ENCODE measurements at regions not wholly inside any gene's neighbourhood (a gene's known extent, or its start where the extent isn't known, plus 50 kb on each side); places are given as distances from the start of the nearest gene placed in this dataset.

- intact Hi-C loops (cut with micrococcal nuclease) = no loop called here
- DNase-seq (no peak), ATAC-seq (ENCODE audit: low read depth) (no peak)
- CTCF ChIA-PET = no interaction called here
- H3K4me1 Mint-ChIP-seq = no peaks in the 10 kb centered on the region
- no peak overlapping the region for H3K9ac ChIP-seq (ENCODE audit: low read length)
- H3K4me3 ChIP-seq (ENCODE audit: control extremely low read depth in 1 of 5, extremely low read depth in 1 of 5, insufficient read depth in 1 of 5, low read depth in 2 of 5, low read length in 4 of 5) = no peak overlapping the region
- no peak for TF ChIP-seq CTCF (IDR thresholded peaks at IDR 0.05)
- no peak for TF ChIP-seq EZH2 (IDR thresholded peaks at IDR 0.05; ENCODE audit: borderline replicate concordance, insufficient read depth, low read depth, low read length, poor library complexity, severe bottlenecking)
- H2AFZ ChIP-seq (ENCODE audit: insufficient read depth, low read depth, low read length, poor library complexity, severe bottlenecking) = no peak overlapping the region
- peaks cover 0 to 4% (median 3%) of the 10 kb centered on the region in 3 donors for H3K9me3 ChIP-seq (ENCODE audit: control extremely low read depth in 1 of 3, control insufficient read depth in 2 of 3, insufficient read depth in 1 of 3, low read length in 2 of 3)
- H4K20me1 ChIP-seq (ENCODE audit: control insufficient read depth, insufficient read depth, low read length, poor library complexity, severe bottlenecking) = no peaks in the 10 kb centered on the region
- H3K27ac ChIP-seq (ENCODE audit: low read length in 2 of 2) = no peak overlapping the region
- H3K27me3 Mint-ChIP-seq = no peaks in the 10 kb centered on the region
- H3K4me1 ChIP-seq (ENCODE audit: control insufficient read depth in 2 of 2, insufficient read depth in 2 of 2, low read length in 2 of 2) = no peaks in the 10 kb centered on the region
- H3K27ac Mint-ChIP-seq = no peak overlapping the region
- H3K36me3 ChIP-seq (replicated peaks in 1 of 2; ENCODE audit: control extremely low read depth in 1 of 2, control insufficient read depth in 1 of 2, extremely low read depth in 1 of 2, insufficient read depth in 2 of 2, low read length in 1 of 2) = no peaks in the 10 kb centered on the region
- 78% methylated on average over 1 of the region's 1 CpG for WGBS (ENCODE audit: insufficient coverage)
- H3K27me3 ChIP-seq (replicated peaks in 1 of 4; ENCODE audit: control extremely low read depth in 1 of 4, control insufficient read depth in 3 of 4, insufficient read depth in 4 of 4, low read length in 3 of 4) = no peaks in the 10 kb centered on the region
- H3K79me2 ChIP-seq (ENCODE audit: control insufficient read depth, insufficient read depth, low read length) = no peaks in the 10 kb centered on the region
- POLR2A ChIA-PET = no interaction called here
- H3K9me3 Mint-ChIP-seq (ENCODE audit: insufficient read depth) = peaks cover 4% of the 10 kb centered on the region
- no peak overlapping the region for H3K4me2 ChIP-seq (replicated peaks; ENCODE audit: low read depth, low read length, poor library complexity, severe bottlenecking)
- no peak overlapping the region for H3K4me3 Mint-ChIP-seq
These were observed 153.5 kb upstream of the MAF start for GRCh38 chr16:79754081-79754480.

- no peak for TF ChIP-seq CTCF (IDR thresholded peaks at IDR 0.05)
- no peak for TF ChIP-seq EZH2 (IDR thresholded peaks at IDR 0.05; ENCODE audit: borderline replicate concordance, insufficient read depth, low read depth, low read length, poor library complexity, severe bottlenecking)
- Histone ChIP-seq H3K27ac (ENCODE audit: low read length in 2 of 2) (no peak overlapping the region), H3K36me3 (replicated peaks in 1 of 2; ENCODE audit: control extremely low read depth in 1 of 2, control insufficient read depth in 1 of 2, extremely low read depth in 1 of 2, insufficient read depth in 2 of 2, low read length in 1 of 2) (no peaks in the 10 kb centered on the region), H4K20me1 (ENCODE audit: control insufficient read depth, insufficient read depth, low read length, poor library complexity, severe bottlenecking) (no peaks in the 10 kb centered on the region), H3K27me3 (replicated peaks in 1 of 4; ENCODE audit: control extremely low read depth in 1 of 4, control insufficient read depth in 3 of 4, insufficient read depth in 4 of 4, low read length in 3 of 4) (no peaks in the 10 kb centered on the region), H3K4me2 (replicated peaks; ENCODE audit: low read depth, low read length, poor library complexity, severe bottlenecking) (no peak overlapping the region), H3K79me2 (ENCODE audit: control insufficient read depth, insufficient read depth, low read length) (no peaks in the 10 kb centered on the region), H3K9ac (ENCODE audit: low read length) (no peak overlapping the region), H3K9me3 (ENCODE audit: control extremely low read depth in 1 of 3, control insufficient read depth in 2 of 3, insufficient read depth in 1 of 3, low read length in 2 of 3) (peaks cover 0 to 4% (median 3%) of the 10 kb centered on the region in 3 donors), H2AFZ (ENCODE audit: insufficient read depth, low read depth, low read length, poor library complexity, severe bottlenecking) (no peak overlapping the region), H3K4me3 (ENCODE audit: control extremely low read depth in 1 of 5, extremely low read depth in 1 of 5, insufficient read depth in 1 of 5, low read depth in 2 of 5, low read length in 4 of 5) (no peak overlapping the region), H3K4me1 (ENCODE audit: control insufficient read depth in 2 of 2, insufficient read depth in 2 of 2, low read length in 2 of 2) (no peaks in the 10 kb centered on the region)
- Mint-ChIP-seq H3K4me3 (no peak overlapping the region), H3K27me3 (no peaks in the 10 kb centered on the region), H3K9me3 (ENCODE audit: insufficient read depth) (peaks cover 4% of the 10 kb centered on the region), H3K27ac (no peak overlapping the region), H3K4me1 (no peaks in the 10 kb centered on the region)
- 54% methylated on average over 1 of the region's 2 CpGs for WGBS (ENCODE audit: insufficient coverage)
- ATAC-seq (ENCODE audit: low read depth) (no peak), DNase-seq (no peak)
- POLR2A ChIA-PET = no interaction called here
- CTCF ChIA-PET = no interaction called here
- intact Hi-C loops (cut with micrococcal nuclease) = no loop called here
These were observed 152.7 kb upstream of the MAF start for GRCh38 chr16:79753286-79753685.
